Heart right ventricle (tissue), 16 donors: ENCODE measurements at regions not wholly inside any gene's neighbourhood (a gene's known extent, or its start where the extent isn't known, plus 50 kb on each side); places are given as distances from the start of the nearest gene placed in this dataset.

ENCODE experiments used
- ATAC-seq, 8 donors: fragments of 200-7000 bp; cut with Tn5 transposase; one replicate each; pipeline ENCODE4 v1.9.1; 2020; ENCODE audit warnings: mild to moderate bottlenecking in 8 of 8, moderate library complexity in 8 of 8, moderate number of reproducible peaks in 1 of 8
- DNase-seq, 2 donors: peaks; one replicate each; pipeline ENCODE4 v3.0.0-alpha.2; 2020
- H3K27ac ChIP-seq, 10 donors: fragments of 200-600 bp; sonication (generic) in 2 of 10; one replicate each; pipeline versions ENCODE4 v1.5.0 to v1.8.0; 2020 to 2022; ENCODE audit warnings: mild to moderate bottlenecking in 3 of 10
- H3K27me3 ChIP-seq, 7 donors: fragments of 200-600 bp; one replicate each; pipeline ENCODE4 v1.8.0; 2021 to 2022; ENCODE audit warnings: mild to moderate bottlenecking in 2 of 7
- H3K36me3 ChIP-seq, 9 donors: fragments of 200-600 bp; sonication (generic) in 1 of 9; one replicate each; pipeline versions ENCODE4 v1.5.0 to v1.8.0; 2020 to 2022; ENCODE audit warnings: mild to moderate bottlenecking in 2 of 9
- H3K4me1 ChIP-seq, 9 donors: fragments of 200-600 bp; sonication (generic) in 1 of 9; one replicate each; pipeline versions ENCODE4 v1.5.0 to v1.8.0; 2020 to 2022; ENCODE audit warnings: mild to moderate bottlenecking in 4 of 9
- H3K4me3 ChIP-seq, 10 donors: fragments of 200-600 bp; sonication (generic) in 2 of 10; one replicate each; pipeline versions ENCODE4 v1.5.0 to v1.8.0; 2020 to 2022; ENCODE audit warnings: mild to moderate bottlenecking in 7 of 10, moderate library complexity in 2 of 10
- H3K9me3 ChIP-seq, 11 donors: fragments of 200-600 bp in 10 of 11; sonication (generic) in 2 of 11; one replicate each; pipeline versions ENCODE4 v1.5.0 to v1.8.0; 2013 to 2022; ENCODE audit warnings: mild to moderate bottlenecking in 2 of 11, control low read depth in 1 of 11, moderate library complexity in 1 of 11
- CTCF ChIP-seq, 9 donors: fragments of 200-600 bp; sonication (generic) in 2 of 9; IDR thresholded peaks; one replicate each; pipeline versions ENCODE4 v1.5.0 to v1.8.0; 2021 to 2022; ENCODE audit warnings: antibody characterized with exemption in 9 of 9, mild to moderate bottlenecking in 5 of 9, moderate library complexity in 1 of 9
- WGBS, 2 donors: extraction: QIAGEN DNeasy Blood & Tissue Kit; methylation state at CpG; one replicate each; pipeline ENCODE4 v1.1.7; 2013; ENCODE audit warnings: inconsistent platforms in 1 of 2; 5-methylcytosine and 5-hydroxymethylcytosine counted together
- intact Hi-C, 10 donors: fragments of 100-400 bp; cut with DNase I; formaldehyde crosslinking; loops; one replicate each; pipeline versions ENCODE4 v1.11.1 to v1.14.2; 2022
- donor health status: Arrhythmogenic right ventricular cardiomyopathy.
- donor health status: ischemic (EF 13 %, LVEDD 7.1; RV severe dilation, severe dysfunction).
- donor health status: healthy with polysubstance abuse.
- donor health status: DM: no; HTN: yes; CAD: no.
- donor health status: DM: no; HTN: no; CAD: no.
- donor health status: ischemic (EF 25% LVEDD 6.9; RV normal size, moderate dysfunction).
- donor health status: ischemic (EF 25% LVEDD 5.7; RV mildly dilated, moderate dysfunction).
- donor health status: healthy.
- donor health status: DM: yes; HTN: yes; CAD: no.
- donor health status: Ischemic cardiomyopathy.
- donor health status: ischemic (EF 35%, LVEDD 5.7; RV mildly dilated, moderate dysfunction).
- donor health status: nonischemic (EF 11% LVEDD 7.7; RV severe dilation, severe dysfunction).
- donor health status: DM: yes; HTN: yes; CAD: no.
- donor health status: PGD.
- donor health status: ischemic (EF 29% LVEDD 5.4; RV normal size, mild dysfunction).
- donor health status: nonischemic (EF 23%, LVEDD 6.1; RV moderate dilation, normal function).

GRCh38 chr14:59117754-59118528 lies 70.5 kb upstream of the DAAM1 start:
- TF ChIP-seq CTCF (IDR thresholded peaks at IDR 0.05): no peak
- Histone ChIP-seq H3K36me3 (no peaks in the 10 kb centered on the region), H3K9me3 (no peaks in the 10 kb centered on the region), H3K27me3 (no peaks in the 10 kb centered on the region), H3K27ac (no peak overlapping the region), H3K4me1 (no peaks in the 10 kb centered on the region), H3K4me3 (no peak overlapping the region)
- ATAC-seq: no peak
- DNase-seq: no peak
- intact Hi-C loops: no loop called here
- 59 to 63% methylated on average over 2 of the region's 2 CpGs for WGBS, 2 donors

DNA sequence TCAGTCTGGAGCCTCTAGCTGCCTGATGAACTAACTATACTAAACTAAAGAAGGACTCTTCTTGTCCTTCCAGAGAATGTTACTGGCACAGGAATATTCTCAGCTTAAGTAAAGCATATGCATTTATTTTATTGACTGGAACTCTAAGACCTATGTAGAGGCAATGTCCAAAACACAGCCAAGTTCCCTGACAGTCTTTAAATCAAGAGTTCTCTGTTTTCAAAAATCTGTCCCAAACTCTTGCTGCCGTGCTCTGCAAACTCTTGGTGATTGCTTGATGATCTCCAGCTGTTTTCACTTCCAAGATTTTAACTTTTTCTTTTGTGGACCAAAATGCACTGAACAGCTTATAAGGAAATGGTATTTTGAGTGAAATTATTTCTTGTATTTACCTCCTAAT lies 67.5 kb upstream of the DAAM1 start:
- Histone ChIP-seq H3K27ac (no peak overlapping the region), H3K36me3 (no peaks in the 10 kb centered on the region), H3K4me1 (no peaks in the 10 kb centered on the region), H3K27me3 (no peaks in the 10 kb centered on the region), H3K9me3 (no peaks in the 10 kb centered on the region), H3K4me3 (no peak overlapping the region)
- no peak for TF ChIP-seq CTCF (IDR thresholded peaks at IDR 0.05)
- intact Hi-C loops: loop anchor here in 2 of 10 donors (5.0 to 10.0 kb wide), 2 partner anchors 454 to 614 kb away; partner anchors contain the start of gene CCDC175 (in 1 of the 2)
- ATAC-seq (no peak), DNase-seq (no peak)
- WGBS, 2 donors: 28 to 57% methylated on average over 1 of the region's 1 CpG

DNA sequence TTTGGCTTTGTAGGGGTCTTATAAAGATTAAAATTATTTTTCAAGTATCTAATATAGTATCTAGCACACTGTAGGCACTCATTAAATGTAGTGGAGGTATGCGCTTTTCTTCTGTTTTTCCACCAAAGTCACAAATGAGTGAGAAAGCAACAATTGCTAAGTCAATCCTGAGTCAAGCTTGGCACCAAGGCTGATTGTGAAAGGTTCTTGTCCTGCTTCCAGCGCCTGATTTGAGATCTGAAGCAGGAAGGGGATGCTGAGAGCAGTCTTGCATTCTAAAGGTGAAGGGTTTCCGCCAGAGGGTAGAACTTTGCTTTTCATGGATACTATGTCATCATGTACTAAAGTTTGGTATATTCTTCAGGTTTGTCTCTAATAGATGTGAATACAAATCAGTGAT lies 64.9 kb upstream of the DAAM1 start:
- TF ChIP-seq CTCF (IDR thresholded peaks at IDR 0.05): no peak
- Histone ChIP-seq H3K36me3 (no peaks in the 10 kb centered on the region), H3K4me3 (no peak overlapping the region), H3K27ac (no peak overlapping the region), H3K4me1 (no peaks in the 10 kb centered on the region), H3K27me3 (no peaks in the 10 kb centered on the region), H3K9me3 (no peaks in the 10 kb centered on the region)
- ATAC-seq (no peak), DNase-seq (no peak)
- intact Hi-C loops: loop anchor here in 2 of 10 donors (5.0 to 10.0 kb wide), 2 partner anchors 451 to 616 kb away; partner anchors contain the start of gene CCDC175 (in 1 of the 2)
- WGBS, 2 donors: 78 to 81% methylated on average over 3 of the region's 3 CpGs

GRCh38 chr14:59123975-59124374 lies 64.5 kb upstream of the DAAM1 start:
- Histone ChIP-seq H3K36me3 (no peaks in the 10 kb centered on the region), H3K27me3 (no peaks in the 10 kb centered on the region), H3K9me3 (no peaks in the 10 kb centered on the region), H3K4me3 (no peak overlapping the region), H3K27ac (no peak overlapping the region), H3K4me1 (no peaks in the 10 kb centered on the region)
- TF ChIP-seq CTCF (IDR thresholded peaks at IDR 0.05): peak in 6 of 9 donors; percentile 23 to 41 (median 30)
- intact Hi-C loops: loop anchor here in 2 of 10 donors (5.0 to 10.0 kb wide), 2 partner anchors 451 to 617 kb away; partner anchors contain the start of gene CCDC175 (in 1 of the 2)
- no peak for DNase-seq
- no peak for ATAC-seq
- 46 to 48% methylated on average over 4 of the region's 4 CpGs for WGBS, 2 donors
